ENCODE measurements at regions not wholly inside any gene's neighbourhood (a gene's known extent, or its start where the extent isn't known, plus 50 kb on each side); places are given as distances from the start of the nearest gene placed in this dataset.

GRCh38 chrX:145002771-145003170, 244.5 kb upstream of the SPANXN1 start:
- Histone ChIP-seq H3K9me2 (replicated peaks; ENCODE audit: insufficient read depth, low read length) (no peaks in the 10 kb centered on the region), H3K4me3 (ENCODE audit: low read length) (no peak overlapping the region), H4K20me1 (ENCODE audit: insufficient read depth, low read depth, low read length) (no peaks in the 10 kb centered on the region), H3K4me2 (ENCODE audit: low read depth, low read length, poor library complexity, severe bottlenecking) (no peak overlapping the region), H3K36me3 (ENCODE audit: insufficient read depth, low read length) (no peaks in the 10 kb centered on the region), H3K4me1 (ENCODE audit: low read length) (no peaks in the 10 kb centered on the region), H3K27me3 (ENCODE audit: low read length) (no peaks in the 10 kb centered on the region), H3K9me3 (ENCODE audit: low read length) (peaks cover 22% of the 10 kb centered on the region), H3K79me2 (ENCODE audit: low read length) (no peaks in the 10 kb centered on the region), H3K9ac (ENCODE audit: low read length) (no peak overlapping the region), H2AFZ (ENCODE audit: low read length) (no peak overlapping the region), H3K27ac (ENCODE audit: low read length) (no peak overlapping the region)
- no peak for DNase-seq

GRCh38 chrX:145003443-145003842, 243.9 kb upstream of the SPANXN1 start:
- DNase-seq, result no peak

GRCh38 chrX:145041486-145041885, 205.8 kb upstream of the SPANXN1 start:
- DNase-seq, result no peak
- H2AFZ ChIP-seq (ENCODE audit: low read length), result no peak overlapping the region

More at GRCh38 chrX:145003443-145003842, 243.9 kb upstream of the SPANXN1 start:
- Histone ChIP-seq H3K9me2 (replicated peaks; ENCODE audit: insufficient read depth, low read length) (no peaks in the 10 kb centered on the region), H3K9me3 (ENCODE audit: low read length) (peaks cover 22% of the 10 kb centered on the region), H3K27ac (ENCODE audit: low read length) (no peak overlapping the region), H3K27me3 (ENCODE audit: low read length) (no peaks in the 10 kb centered on the region), H3K9ac (ENCODE audit: low read length) (no peak overlapping the region), H3K36me3 (ENCODE audit: insufficient read depth, low read length) (no peaks in the 10 kb centered on the region), H2AFZ (ENCODE audit: low read length) (no peak overlapping the region), H3K4me3 (ENCODE audit: low read length) (no peak overlapping the region), H4K20me1 (ENCODE audit: insufficient read depth, low read depth, low read length) (no peaks in the 10 kb centered on the region), H3K79me2 (ENCODE audit: low read length) (no peaks in the 10 kb centered on the region), H3K4me1 (ENCODE audit: low read length) (no peaks in the 10 kb centered on the region), H3K4me2 (ENCODE audit: low read depth, low read length, poor library complexity, severe bottlenecking) (no peak overlapping the region)

GRCh38 chrX:145068450-145068849, 178.9 kb upstream of the SPANXN1 start:
- Histone ChIP-seq H2AFZ (ENCODE audit: low read length) (no peak overlapping the region), H3K4me3 (ENCODE audit: low read length) (no peak overlapping the region), H3K4me1 (ENCODE audit: low read length) (no peaks in the 10 kb centered on the region), H3K9me2 (replicated peaks; ENCODE audit: insufficient read depth, low read length) (no peaks in the 10 kb centered on the region), H3K27ac (ENCODE audit: low read length) (no peak overlapping the region), H4K20me1 (ENCODE audit: insufficient read depth, low read depth, low read length) (no peaks in the 10 kb centered on the region), H3K36me3 (ENCODE audit: insufficient read depth, low read length) (no peaks in the 10 kb centered on the region), H3K4me2 (ENCODE audit: low read depth, low read length, poor library complexity, severe bottlenecking) (no peak overlapping the region), H3K9ac (ENCODE audit: low read length) (no peak overlapping the region), H3K9me3 (ENCODE audit: low read length) (peaks cover 8% of the 10 kb centered on the region), H3K79me2 (ENCODE audit: low read length) (no peaks in the 10 kb centered on the region), H3K27me3 (ENCODE audit: low read length) (no peaks in the 10 kb centered on the region)
- DNase-seq, result no peak

More at GRCh38 chrX:145041486-145041885, 205.8 kb upstream of the SPANXN1 start:
- H3K4me3 ChIP-seq (ENCODE audit: low read length), result no peak overlapping the region
- H3K9me2 ChIP-seq (replicated peaks; ENCODE audit: insufficient read depth, low read length), result no peaks in the 10 kb centered on the region
- H3K4me2 ChIP-seq (ENCODE audit: low read depth, low read length, poor library complexity, severe bottlenecking), result no peak overlapping the region
- no peaks in the 10 kb centered on the region for H4K20me1 ChIP-seq (ENCODE audit: insufficient read depth, low read depth, low read length)
- no peaks in the 10 kb centered on the region for H3K27me3 ChIP-seq (ENCODE audit: low read length)
- no peaks in the 10 kb centered on the region for H3K4me1 ChIP-seq (ENCODE audit: low read length)
- H3K27ac ChIP-seq (ENCODE audit: low read length), result no peak overlapping the region
- no peak overlapping the region for H3K9ac ChIP-seq (ENCODE audit: low read length)
- H3K9me3 ChIP-seq (ENCODE audit: low read length), result peaks cover 50% of the 10 kb centered on the region
- no peaks in the 10 kb centered on the region for H3K79me2 ChIP-seq (ENCODE audit: low read length)
- no peaks in the 10 kb centered on the region for H3K36me3 ChIP-seq (ENCODE audit: insufficient read depth, low read length)

GRCh38 chrX:145099204-145099603, 148.1 kb upstream of the SPANXN1 start:
- no peak overlapping the region for H2AFZ ChIP-seq (ENCODE audit: low read length)
- peaks cover 4% of the 10 kb centered on the region; the same call in 1 of the 2 replicates for H3K9me2 ChIP-seq (replicated peaks; ENCODE audit: insufficient read depth, low read length)
- H3K4me2 ChIP-seq (ENCODE audit: low read depth, low read length, poor library complexity, severe bottlenecking), result no peak overlapping the region
- no peaks in the 10 kb centered on the region for H3K27me3 ChIP-seq (ENCODE audit: low read length)
- H3K9ac ChIP-seq (ENCODE audit: low read length), result no peak overlapping the region
- no peak for DNase-seq
- no peaks in the 10 kb centered on the region for H3K4me1 ChIP-seq (ENCODE audit: low read length)
- peaks cover 13% of the 10 kb centered on the region; the same call in 1 of the 2 replicates for H3K9me3 ChIP-seq (ENCODE audit: low read length)
- H4K20me1 ChIP-seq (ENCODE audit: insufficient read depth, low read depth, low read length), result no peaks in the 10 kb centered on the region
- no peak overlapping the region for H3K27ac ChIP-seq (ENCODE audit: low read length)
- H3K36me3 ChIP-seq (ENCODE audit: insufficient read depth, low read length), result no peaks in the 10 kb centered on the region
- no peak overlapping the region for H3K4me3 ChIP-seq (ENCODE audit: low read length)
- H3K79me2 ChIP-seq (ENCODE audit: low read length), result no peaks in the 10 kb centered on the region

All from Karpas-422 (cell line).